K562 (cell line): ENCODE measurements at regions not wholly inside any gene's neighbourhood (a gene's known extent, or its start where the extent isn't known, plus 50 kb on each side); places are given as distances from the start of the nearest gene placed in this dataset.

Experiments used
- CAMTA2 ChIP-seq: fragments of 250-450 bp; sonication (Bioruptor Pico); conservative IDR thresholded peaks from 2 replicates; pipeline ENCODE4 v1.5.1; 2022
- CTCF ChIP-seq, 3 experiments: IDR thresholded peaks in 2 of 3; conservative IDR thresholded peaks in 1 of 3; 2 replicates each; pipeline ENCODE4 v1.5.1; 2011 to 2012; ENCODE audit warnings: low read length in 3 of 3, mild to moderate bottlenecking in 3 of 3, control low read depth in 2 of 3, improper control_type of control experiment in 1 of 3, inconsistent platforms in 1 of 3, low read depth in 1 of 3, mixed read lengths in 1 of 3, moderate library complexity in 1 of 3; ENCODE audit not compliant: insufficient read depth in 2 of 3
- MXI1 ChIP-seq: IDR thresholded peaks from 2 replicates; pipeline ENCODE4 v1.6.1; 2011; ENCODE audit warnings: low read depth, mild to moderate bottlenecking, improper control_type of control experiment, low read length
- U2AF1 ChIP-seq: fragments of 200-400 bp; formaldehyde crosslinking; optimal IDR thresholded peaks from 2 replicates; pipeline ENCODE3; 2017; ENCODE audit warnings: mild to moderate bottlenecking, low read depth, low read length, moderate library complexity
- ZEB2 ChIP-seq: fragments of 450-650 bp; IDR thresholded peaks from 2 replicates; pipeline ENCODE4 v1.6.1; 2016
- ZNF280B ChIP-seq: fragments of 250-450 bp; sonication (Bioruptor Pico); IDR thresholded peaks from 2 replicates; pipeline ENCODE4 v1.5.1; 2021; ENCODE audit warnings: mild to moderate bottlenecking
- ZNF282 ChIP-seq: sonication (generic); formaldehyde crosslinking; IDR thresholded peaks from 2 replicates; pipeline ENCODE4 v1.8.1; 2023; ENCODE audit warnings: missing genetic modification reagents
- TF ChIP-seq, protein P1 (sequence below), 2 experiments: fragments of 450-650 bp; formaldehyde crosslinking in 1 of 2; IDR thresholded peaks; 2 replicates each; pipeline versions ENCODE4 v1.4.0 to v1.6.1; 2014 to 2020; ENCODE audit warnings: mild to moderate bottlenecking in 2 of 2, borderline replicate concordance in 1 of 2, low read depth in 1 of 2

- TF ChIP-seq ZNF280B (CRISPR knock-in tag) (no peak), CTCF (IDR thresholded peaks at IDR 0.05 in 2 of 3, conservative IDR thresholded peaks at IDR 0.05 in 1 of 3; ENCODE audit: insufficient read depth in 2 of 3, low read depth in 1 of 3, low read length in 3 of 3) (no peak), U2AF1 (no peak), MXI1 (no peak), ZNF282 (CRISPR knock-in tag) (no peak), ZEB2 (no peak), CAMTA2 (no peak)
- TF ChIP-seq, protein P1, sequence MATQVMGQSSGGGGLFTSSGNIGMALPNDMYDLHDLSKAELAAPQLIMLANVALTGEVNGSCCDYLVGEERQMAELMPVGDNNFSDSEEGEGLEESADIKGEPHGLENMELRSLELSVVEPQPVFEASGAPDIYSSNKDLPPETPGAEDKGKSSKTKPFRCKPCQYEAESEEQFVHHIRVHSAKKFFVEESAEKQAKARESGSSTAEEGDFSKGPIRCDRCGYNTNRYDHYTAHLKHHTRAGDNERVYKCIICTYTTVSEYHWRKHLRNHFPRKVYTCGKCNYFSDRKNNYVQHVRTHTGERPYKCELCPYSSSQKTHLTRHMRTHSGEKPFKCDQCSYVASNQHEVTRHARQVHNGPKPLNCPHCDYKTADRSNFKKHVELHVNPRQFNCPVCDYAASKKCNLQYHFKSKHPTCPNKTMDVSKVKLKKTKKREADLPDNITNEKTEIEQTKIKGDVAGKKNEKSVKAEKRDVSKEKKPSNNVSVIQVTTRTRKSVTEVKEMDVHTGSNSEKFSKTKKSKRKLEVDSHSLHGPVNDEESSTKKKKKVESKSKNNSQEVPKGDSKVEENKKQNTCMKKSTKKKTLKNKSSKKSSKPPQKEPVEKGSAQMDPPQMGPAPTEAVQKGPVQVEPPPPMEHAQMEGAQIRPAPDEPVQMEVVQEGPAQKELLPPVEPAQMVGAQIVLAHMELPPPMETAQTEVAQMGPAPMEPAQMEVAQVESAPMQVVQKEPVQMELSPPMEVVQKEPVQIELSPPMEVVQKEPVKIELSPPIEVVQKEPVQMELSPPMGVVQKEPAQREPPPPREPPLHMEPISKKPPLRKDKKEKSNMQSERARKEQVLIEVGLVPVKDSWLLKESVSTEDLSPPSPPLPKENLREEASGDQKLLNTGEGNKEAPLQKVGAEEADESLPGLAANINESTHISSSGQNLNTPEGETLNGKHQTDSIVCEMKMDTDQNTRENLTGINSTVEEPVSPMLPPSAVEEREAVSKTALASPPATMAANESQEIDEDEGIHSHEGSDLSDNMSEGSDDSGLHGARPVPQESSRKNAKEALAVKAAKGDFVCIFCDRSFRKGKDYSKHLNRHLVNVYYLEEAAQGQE (IDR thresholded peaks at IDR 0.05; ENCODE audit: borderline replicate concordance) = no peak
- TF ChIP-seq, protein P1 (CRISPR knock-in tag; IDR thresholded peaks at IDR 0.05; ENCODE audit: low read depth) = no peak
These were observed 154.2 kb upstream of the GSE1 start for GRCh38 chr16:85458968-85459367.
